Right lobe of liver (tissue), 4 donors: ENCODE measurements at regions not wholly inside any gene's neighbourhood (a gene's known extent, or its start where the extent isn't known, plus 50 kb on each side); places are given as distances from the start of the nearest gene placed in this dataset.

ENCODE experiments used
- CTCF ChIP-seq, 4 donors: fragments of 200-600 bp in 3 of 4; fragments of 450-650 bp in 1 of 4; IDR thresholded peaks; one replicate each; pipeline versions ENCODE4 v1.5.1 to v1.8.0; 2016 to 2022; ENCODE audit warnings: antibody characterized with exemption in 4 of 4, mild to moderate bottlenecking in 2 of 4
- POLR2A ChIP-seq: fragments of 450-650 bp; IDR thresholded peaks from one replicate; pipeline ENCODE4 v1.6.1; 2017; ENCODE audit warnings: antibody characterized with exemption, mild to moderate bottlenecking
- donor health status: DM: no; HTN: no; CAD: no.
- donor health status: DM: no; HTN: no; CAD: no.
- donor health status: DM: no; HTN: yes; CAD: no.

DNA sequence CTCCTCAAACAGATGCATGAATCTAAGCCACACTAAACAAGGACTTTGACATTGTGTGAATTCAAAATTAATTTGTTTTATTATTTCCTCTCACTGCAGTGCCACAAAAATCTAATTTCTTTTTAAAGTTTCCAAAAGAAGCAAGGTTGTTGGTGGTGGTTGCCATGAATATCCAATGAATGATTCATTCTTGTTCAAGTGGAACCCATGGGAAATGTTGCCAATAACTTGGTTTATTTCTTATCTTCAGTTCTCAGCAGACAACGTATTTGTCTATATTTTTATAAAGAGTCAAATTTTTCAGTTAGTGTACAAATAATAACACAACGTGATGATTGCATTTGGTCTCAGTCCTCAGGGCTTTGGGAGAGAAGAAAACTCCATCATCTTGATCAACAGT lies 309.4 kb upstream of the NOCT start:
- TF ChIP-seq CTCF (IDR thresholded peaks at IDR 0.05) (no peak), POLR2A (no peak)
